GM18867 (cell line): ENCODE measurements at regions not wholly inside any gene's neighbourhood (a gene's known extent, or its start where the extent isn't known, plus 50 kb on each side); places are given as distances from the start of the nearest gene placed in this dataset.
"Not testable (repeated sequence)": the region's sequence is repeated elsewhere in the genome, so short reads cannot be mapped to it uniquely, and the experiment has no call there.

Experiments
- ATAC-seq: cut with Tn5 transposase; IDR thresholded peaks from one replicate; pipeline ENCODE4 v1.9.1; 2021; ENCODE audit warnings: mild to moderate bottlenecking, moderate library complexity; ENCODE audit not compliant: unreplicated experiment

DNA sequence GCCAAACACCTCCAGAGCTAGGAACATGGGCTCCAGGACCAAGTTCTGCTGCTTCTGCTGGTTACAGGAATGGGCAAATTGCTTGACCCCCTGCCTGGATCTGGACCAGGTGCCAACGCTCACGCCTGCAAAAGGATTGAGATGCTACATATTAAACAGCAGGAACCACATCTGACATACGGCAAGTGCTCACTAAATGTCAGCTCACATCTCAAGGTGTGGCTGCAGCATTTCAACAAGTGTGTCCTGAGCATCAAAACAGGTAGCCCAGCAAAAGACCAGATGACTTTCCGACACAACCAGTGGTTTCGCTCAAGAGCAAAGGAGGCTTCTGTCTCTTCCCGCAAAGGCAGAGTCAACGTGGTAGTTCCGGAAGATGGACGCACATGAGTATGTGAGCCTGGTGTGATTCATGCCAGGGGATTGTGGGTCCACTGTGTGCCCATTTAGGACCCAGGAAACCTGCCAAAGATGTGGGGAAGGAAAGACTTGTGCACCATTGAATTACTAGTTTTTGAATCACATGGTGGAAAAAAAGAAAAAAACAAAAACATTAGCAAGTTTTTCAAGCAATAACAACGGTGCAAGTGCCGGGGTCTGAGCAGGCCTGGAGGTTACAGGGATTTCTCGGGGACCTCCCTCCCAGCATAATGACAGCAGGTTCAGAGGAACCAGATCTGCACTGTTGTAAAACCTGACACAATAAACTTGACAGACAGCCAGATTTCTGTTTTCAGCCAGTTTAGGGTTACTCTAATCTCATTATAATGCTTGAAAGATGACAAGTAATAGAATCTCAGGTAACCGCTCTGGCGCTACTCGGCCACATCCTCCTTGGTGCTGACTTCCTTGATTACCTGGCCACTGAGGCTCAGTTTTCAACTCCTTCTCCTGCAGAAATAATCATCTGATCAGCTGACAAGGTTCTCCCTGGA lies 77.9 kb downstream of the SOX1 start:
- ATAC-seq: no peak

DNA sequence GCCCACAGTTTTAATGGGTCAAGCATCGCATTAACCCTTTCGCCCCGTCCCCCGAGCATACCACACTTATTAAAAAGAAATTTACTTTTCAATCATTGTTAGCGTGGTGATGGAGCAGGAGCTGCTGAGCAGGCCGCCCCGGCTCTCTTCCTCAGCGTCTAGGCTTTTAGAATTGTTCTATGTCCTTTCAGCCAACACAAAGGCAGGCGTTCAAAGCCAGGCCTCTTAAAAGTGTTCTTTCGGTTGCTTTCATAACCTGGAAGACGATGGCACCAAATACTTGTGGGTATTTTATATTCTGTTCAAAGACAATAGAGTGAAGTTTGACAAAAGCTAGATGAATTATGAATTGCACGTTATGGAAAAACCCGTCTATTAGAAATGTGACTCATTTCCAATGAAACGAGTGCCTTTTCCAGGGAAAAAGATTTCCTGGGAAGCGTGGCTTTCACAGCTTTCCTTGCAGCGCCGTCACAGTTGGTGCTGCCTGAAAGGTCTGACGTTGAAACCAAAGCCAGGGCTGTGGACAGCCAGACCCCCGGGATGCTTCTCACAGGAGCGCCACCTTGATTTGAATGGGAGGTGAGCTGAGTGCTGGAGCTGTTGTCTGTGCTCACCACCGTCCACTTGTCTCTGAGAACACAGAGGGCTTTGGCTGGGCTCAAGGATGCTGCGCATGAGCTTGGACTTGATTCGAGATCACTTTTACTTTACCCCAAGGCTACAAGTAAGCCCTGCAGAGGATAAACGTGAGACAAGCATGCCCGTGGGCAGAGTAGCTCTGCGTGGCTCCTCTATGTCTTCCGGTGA lies 78.8 kb downstream of the SOX1 start:
- ATAC-seq: no peak

DNA sequence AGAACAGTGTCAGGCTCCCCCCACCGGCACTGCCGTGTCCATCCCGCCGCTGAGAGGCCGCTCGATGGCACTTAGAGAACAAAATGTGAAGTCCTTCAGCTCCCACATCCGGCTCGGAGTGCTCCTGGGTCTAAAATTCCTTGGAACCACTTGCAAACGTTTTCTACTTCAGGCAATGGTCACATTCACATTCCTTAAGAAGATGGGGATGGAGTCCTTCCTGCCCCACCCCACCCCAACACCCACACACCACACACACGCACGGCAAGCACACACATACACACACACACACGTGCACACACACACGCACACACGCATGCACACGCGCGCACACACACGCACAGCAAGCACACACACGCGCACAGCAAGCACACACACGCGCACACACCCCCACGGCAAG lies 83.4 kb downstream of the SOX1 start:
- ATAC-seq: no peak

DNA sequence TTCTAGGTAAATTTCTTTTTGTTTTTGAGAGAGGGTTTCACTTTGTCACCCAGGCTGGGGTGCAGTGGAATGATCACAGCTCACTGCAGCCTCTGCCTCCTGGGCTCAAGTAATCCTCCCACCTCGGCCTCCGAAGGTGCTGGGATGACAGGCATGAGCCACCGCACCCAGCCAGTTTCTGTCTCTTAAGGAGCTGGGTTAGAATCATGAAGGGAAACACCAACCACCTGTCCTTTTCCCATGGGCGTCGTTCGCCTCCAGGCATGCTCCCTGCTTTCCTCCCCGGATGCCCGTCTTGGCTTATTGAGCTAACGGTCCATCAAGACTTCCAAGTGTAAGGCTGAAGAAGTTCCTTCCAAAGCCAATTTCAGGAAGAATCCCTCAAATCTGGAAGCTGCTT lies 85.9 kb downstream of the SOX1 start:
- ATAC-seq: no peak

DNA sequence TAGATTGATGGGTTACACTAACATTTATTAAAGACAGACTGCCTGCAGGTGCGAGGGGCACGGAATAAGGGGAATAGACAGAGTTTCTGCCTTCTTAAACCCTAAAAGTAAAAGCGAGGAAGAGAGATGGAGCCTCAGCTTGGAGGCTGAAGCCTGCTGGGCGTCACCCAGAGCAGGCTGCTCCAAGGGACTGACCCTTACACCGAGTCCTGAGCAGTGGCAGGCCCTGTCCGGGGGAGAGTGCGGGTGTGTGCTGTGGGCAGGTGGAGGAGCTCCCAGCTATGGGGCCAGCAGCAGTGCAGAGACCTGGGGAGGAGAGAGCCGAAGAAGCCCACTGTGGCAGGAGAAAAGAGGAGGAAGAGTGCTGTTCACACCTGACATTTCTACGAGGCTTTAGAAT lies 86.4 kb downstream of the SOX1 start:
- ATAC-seq: no peak

DNA sequence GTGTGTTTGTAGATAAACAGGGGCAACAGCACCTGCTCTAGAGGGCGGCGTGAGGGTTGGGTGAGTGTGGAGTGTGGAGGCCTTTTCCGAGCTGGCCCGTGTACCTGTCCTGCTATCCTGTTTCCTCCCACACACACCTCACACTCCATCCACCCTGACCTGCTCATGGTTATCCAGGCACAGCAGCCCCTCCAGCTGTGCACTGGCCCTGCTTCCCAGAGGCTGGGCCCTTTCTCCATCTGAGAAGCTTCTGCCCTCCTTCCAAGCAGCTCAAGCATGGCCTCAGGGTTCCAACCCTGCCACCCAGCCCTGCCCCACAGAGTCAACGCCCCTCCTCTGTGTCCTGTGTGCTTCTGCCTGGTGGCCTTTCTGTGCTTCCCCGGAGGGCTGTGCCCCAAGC lies 86.9 kb downstream of the SOX1 start:
- no peak for ATAC-seq

DNA sequence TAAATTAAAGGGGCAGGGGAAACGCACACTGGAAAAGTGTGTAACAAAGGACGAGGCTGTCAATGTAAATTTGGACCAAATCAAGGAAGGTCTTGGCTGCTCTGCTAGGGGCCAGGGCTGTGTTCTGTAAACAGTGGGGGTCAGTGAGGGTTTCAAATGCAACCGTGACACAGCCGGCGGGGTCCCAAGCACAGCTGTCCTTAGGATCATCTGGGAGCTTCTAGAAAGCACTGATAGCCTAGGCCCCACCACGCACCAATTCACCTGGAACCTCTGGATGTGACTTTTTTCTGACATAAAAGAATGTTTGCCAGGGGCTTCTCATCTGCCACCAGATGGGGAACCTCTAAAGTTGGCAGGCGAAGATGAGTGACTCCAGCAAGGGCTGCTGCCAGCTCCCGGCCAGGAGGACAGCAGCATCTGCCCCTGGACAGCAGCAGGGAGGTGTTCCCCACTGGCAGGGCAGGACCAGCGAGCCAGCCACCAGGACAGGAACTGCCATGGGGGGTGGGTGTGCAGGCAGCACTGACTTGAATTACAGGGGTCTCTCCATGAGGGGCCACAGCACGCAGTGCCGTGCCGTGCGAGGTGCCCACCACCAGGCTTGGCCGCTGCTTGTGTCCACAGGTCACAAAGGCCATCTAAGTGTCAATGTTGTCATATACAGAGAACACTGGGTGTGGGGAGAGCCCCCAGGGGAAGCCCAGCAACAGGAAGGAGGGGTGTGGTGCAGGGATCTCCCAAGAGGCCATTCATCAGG lies 87.5 kb downstream of the SOX1 start:
- no peak for ATAC-seq

DNA sequence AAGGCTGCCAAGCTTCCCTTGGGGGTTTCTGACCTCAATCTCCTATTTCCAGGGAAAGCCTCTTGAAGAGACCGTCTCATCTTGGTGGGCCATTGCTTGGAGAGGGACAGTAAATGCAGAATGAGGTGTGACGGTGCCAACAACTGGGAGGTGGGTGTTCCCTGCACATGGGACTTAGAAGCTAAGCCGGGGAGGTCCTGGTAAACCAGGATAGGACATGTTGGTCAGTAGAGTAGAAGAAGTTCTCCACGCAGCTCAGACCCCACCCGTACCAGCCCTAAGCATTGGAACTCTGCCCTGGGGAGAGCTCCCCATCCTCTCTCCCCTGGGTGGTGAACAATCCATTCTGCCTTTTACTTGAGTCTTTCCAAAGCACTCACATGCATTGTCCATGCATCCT lies 92.0 kb downstream of the SOX1 start:
- no peak for ATAC-seq

DNA sequence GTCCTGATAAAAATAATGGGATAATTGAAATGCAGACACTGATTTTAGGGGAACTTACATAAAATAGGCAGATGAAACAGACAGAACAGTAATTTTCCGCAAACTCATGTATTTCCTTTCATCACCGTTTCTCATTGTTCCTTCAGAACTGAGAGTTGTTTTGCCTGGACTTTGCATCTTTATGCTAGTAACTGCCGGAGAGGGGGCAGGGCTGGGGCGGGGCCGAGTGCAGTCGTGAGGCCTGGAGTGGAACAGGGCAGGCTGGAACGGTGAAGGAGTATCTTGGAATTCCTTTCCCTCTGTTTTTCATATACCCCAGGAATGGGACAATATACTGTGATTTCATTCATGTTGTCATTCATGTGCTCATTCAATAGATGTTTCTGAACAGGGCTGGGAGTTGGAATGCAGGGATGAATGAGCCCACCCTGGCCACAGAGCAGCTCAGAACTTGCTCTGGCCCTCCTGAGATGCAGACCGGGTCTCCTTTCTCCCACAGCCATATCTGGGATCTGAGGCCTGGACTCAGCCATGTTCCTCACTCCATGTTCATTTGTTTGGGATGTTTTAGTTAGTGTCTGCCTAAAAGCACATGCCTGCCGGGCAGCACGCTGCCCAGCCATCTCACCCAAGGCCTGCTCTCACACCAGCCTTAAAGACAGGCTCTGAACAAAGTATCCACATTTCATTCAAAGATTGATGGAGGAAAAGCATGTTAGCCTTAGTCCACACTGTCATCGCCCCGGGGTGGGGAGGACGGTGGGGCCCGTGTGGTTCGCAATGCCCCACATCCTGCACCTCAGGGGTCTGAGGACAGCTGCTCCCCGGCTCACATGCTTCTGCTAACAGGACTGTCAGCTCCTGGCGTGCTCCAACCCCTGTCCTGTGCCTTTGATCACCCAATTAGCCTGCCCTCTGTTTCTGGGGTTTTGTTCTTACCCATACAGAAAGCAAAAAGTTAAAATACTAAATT lies 92.9 kb downstream of the SOX1 start:
- ATAC-seq: no peak

DNA sequence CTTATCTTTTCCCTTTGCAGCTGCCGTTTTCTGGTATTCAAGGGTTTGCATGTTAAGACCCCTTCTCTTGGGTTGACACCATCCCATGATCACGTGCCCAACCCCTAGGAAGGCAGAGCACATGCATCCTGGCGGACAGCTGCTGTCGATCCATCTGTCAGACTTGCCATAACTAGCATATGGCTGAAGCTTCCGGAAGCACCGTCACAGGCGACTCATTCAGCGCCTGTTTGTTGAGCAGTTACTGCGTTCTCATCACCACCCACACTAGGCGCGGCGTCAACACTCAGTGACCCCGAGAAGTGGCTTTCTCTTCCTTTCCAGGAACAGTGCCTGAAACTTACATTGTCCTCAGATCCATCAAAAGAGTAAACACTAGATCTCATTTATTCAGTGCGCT lies 93.6 kb downstream of the SOX1 start:
- ATAC-seq: no peak

DNA sequence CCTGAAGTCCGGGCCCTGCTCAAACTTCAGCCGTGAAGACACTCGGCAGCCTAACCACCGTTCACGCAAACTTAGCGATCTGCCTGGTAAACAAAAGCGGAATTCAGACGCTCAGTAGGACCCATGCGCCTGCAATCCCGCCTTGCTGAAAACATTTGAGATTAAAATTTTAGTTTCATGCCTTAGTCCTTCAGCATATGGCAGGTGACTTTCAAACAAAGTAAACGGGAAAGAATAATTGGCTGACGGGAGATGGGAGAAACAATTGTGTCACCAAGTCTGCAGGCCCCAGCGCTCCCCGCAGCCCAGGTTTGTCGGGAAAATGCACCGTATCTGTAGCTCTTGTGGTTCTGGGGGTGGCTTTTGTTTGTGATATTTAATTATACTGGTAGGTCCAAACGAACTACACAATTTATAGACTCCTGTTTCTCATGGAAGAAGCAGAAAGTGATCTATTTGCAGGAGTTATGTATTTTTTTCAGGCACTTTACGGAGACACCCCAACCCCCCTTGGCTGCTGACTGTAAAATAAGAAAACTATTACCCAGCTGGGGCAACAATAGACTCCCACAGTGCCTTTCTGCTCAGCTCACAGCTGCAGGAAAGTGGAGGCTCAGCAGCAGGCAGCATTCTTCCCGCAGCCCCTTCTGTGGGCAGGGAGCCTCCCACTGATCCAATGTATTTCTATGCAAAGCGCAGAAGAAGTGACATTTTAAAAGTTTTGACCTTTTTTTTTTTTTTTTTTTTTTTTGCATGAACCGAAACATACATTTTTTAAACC lies 94.8 kb downstream of the SOX1 start:
- no peak for ATAC-seq

DNA sequence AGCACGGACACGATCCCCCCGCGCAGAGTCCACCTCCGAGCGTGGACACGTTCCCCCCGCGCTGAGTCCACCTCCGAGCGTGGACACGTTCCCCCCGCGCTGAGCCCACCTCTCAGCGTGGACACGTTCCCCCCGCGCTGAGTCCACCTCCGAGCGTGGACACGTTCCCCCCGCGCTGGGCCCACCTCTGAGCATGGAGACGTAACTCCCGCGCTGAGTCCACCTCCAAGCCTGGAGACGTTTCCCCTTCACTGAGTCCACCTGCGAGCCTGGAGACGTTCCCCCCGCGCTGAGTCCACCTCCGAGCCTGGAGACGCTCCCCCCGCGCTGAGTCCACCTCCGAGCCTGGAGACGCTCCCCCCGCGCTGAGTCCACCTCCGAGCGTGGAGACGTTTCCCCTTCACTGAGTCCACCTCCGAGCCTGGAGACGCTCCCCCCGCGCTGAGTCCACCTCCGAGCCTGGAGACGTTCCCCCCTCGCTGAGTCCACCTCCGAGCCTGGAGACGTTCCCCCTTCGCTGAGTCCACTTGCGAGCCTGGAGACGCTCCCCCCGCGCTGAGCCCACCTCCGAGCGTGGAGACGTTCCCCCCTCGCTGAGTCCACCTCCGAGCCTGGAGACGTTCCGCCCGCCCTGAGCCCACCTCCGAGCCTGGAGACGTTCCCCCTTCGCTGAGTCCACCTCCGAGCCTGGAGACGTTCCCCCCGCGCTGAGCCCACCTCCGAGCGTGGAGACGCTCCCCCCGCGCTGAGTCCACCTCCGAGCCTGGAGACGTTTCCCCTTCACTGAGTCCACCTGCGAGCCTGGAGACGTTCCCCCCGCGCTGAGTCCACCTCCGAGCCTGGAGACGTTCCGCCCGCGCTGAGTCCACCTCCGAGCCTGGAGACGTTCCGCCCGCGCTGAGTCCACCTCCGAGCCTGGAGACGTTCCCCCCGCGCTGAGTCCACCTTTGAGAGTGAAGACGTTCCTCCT lies 97.0 kb downstream of the SOX1 start:
- not testable (repeated sequence) for ATAC-seq

DNA sequence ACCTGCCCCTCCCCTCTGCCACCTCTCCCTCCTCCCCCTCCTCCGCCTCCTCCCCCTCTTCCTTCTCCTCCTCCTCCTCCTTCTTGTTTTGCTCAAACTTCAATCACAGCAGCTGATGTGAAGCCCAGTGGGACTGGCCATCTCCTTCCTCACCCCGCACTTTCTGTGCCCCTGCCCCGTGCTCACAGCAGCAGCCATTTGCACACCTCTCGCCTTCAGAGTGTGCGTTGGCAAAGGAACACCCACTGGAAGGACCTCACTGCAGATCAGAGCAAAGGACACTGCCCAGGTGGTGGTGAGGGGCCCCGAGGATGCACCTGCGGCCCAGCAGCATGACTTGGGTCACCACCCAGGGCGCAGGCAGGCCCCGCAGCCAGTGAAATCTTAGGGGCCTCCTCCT lies 98.8 kb downstream of the SOX1 start:
- ATAC-seq: no peak

DNA sequence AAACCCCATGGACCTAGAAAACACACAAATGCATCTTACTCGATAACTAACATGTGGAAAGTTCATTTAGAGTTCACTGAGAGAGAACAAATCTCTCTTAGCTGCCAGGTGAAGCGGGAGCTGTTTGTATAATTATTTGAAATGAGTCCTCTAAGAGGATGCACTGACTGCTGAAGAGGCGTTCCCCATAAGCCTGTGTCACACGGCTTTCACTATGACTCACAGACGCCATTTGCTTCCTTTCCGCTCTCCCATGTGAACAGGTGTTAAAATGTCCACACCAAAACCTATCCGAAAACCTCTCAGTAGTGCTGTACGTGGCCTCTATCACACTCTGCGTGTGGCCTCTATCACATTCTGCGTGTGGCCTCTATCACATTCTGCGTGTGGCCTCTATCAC lies 101.8 kb downstream of the SOX1 start:
- peak; percentile 51 for ATAC-seq

DNA sequence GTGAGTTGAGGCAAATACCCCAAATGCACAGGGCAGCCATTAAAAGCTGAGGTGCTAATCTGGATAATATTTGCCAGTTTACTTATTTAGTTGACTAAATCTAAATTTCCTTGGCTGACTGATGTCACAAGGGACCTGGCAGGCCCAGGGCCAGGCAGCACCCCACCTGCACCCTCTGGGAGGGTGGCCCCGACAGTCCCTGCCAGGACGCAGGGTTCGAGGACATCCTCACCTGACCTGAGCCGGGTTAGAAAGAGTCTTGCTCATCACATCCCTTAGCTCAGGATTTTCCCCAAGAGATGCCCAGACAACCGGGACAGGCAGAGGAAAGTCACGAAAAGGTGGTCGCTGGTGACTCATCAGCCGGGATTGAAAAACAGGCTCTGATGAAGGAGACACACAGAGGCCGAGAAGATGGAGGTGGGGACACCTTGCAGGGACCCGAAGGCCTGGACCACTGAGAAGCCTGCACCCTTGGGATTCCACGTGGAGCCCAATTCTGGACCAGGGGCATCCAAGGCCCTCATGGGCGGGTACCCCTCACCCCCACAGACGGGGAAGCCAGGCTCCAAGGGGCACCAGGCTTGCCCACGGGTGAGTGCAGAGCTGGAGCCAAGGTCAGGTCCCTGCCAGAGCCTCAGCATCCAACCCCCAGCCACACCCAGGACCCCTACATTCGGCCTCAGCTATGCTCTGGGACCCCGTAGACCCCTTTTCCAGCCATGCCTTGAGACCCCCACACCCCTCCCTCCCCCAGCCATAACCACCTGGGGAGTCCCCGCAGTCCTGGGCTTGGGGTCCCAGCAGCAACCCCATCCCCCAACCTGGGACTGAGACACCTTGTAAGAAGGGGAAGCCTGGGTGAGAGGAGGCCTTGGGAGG lies 103.2 kb downstream of the SOX1 start:
- no peak for ATAC-seq

DNA sequence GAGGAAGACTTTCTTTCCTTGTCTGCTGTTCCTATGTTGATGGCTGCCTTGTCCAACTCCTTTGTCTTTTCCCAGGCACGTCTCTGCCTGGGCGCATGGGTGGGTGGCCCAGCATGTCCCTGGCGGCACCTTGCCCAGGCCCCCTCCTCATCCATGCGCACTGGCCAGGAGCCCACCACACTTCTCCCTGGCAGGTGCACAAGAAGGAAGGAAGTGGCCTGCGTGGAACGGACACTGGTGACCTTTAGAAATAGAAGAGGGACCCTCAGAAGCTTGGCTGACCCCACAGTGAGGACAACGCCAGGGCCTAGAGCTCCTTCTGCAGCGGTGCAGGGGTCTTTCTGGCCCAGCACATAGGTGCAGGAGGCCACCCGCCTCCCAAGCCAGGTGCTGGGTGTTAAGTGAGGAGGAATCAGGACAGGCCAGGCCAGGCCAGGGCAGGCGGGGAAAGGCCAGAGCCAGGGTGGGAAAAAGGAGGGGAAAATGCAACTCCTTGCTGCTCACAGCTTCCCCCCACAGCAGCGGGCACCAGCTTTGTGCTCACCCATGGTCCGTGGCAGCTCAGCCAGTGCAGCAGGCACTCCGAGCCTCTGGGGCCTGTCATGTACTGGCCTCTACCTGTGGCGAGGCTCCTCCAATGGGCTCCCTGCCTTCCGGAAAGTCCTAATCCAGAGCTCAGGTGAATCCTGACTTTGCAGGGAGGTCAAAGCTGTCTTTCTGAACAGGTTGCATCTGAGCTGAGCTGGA lies 104.0 kb downstream of the SOX1 start:
- no peak for ATAC-seq

DNA sequence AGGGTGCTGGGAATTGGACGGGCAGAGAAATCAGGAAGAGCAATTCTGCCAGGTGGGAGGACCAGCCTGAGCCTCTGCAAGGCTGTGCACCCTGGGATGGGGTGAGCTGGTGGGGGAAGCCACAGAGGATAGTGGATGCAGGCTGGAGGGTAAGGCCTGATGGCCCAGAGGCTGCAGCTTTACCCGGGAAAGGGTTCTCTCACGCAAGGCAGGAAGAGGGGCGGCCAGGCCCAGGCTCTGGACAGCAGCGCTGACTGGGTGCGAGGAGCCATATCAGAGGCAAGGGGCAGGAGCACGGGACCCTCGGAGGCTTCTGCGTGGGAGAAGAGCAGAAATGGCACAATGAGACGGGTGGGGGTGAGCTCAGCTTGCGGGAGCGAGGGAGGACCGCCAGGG lies 104.6 kb downstream of the SOX1 start:
- ATAC-seq: no peak
